ENCODE measurements at regions not wholly inside any gene's neighbourhood (a gene's known extent, or its start where the extent isn't known, plus 50 kb on each side); places are given as distances from the start of the nearest gene placed in this dataset.
"Not testable (repeated sequence)": the region's sequence is repeated elsewhere in the genome, so short reads cannot be mapped to it uniquely, and the experiment has no call there.

DNA sequence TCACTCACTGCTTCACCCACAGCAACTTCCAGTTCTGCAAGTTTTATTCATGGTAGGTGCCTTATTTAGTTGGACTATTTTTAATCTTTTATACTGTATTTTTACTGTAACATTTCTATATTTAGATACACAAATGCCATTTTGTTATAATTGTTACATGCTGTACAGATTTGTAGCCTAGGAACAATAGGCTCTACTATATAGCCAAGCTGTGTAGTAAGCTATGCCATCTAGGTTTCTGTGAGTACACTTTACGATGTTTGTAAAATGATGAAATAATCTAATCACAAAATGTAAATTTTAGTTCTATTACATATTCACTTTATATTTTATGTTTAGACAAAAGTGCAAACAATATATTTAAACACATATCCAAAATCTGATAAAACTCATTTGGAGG is 1187.8 kb downstream of the TECRL start:
- DNase-seq (no peak), ATAC-seq (ENCODE audit: poor library complexity) (no peak)
- intact Hi-C loops (cut with DNase I) = no loop called here

- DNase-seq = no peak
- no peak for ATAC-seq (ENCODE audit: poor library complexity)
- intact Hi-C loops (cut with DNase I) = no loop called here
Observed at GRCh38 chr4:63218856-63219255, 1190.4 kb downstream of the TECRL start.

GRCh38 chr4:63214076-63214475 is 1195.2 kb downstream of the TECRL start:
- intact Hi-C loops (cut with DNase I) = no loop called here
- ATAC-seq (ENCODE audit: poor library complexity) (no peak), DNase-seq (no peak)

DNA sequence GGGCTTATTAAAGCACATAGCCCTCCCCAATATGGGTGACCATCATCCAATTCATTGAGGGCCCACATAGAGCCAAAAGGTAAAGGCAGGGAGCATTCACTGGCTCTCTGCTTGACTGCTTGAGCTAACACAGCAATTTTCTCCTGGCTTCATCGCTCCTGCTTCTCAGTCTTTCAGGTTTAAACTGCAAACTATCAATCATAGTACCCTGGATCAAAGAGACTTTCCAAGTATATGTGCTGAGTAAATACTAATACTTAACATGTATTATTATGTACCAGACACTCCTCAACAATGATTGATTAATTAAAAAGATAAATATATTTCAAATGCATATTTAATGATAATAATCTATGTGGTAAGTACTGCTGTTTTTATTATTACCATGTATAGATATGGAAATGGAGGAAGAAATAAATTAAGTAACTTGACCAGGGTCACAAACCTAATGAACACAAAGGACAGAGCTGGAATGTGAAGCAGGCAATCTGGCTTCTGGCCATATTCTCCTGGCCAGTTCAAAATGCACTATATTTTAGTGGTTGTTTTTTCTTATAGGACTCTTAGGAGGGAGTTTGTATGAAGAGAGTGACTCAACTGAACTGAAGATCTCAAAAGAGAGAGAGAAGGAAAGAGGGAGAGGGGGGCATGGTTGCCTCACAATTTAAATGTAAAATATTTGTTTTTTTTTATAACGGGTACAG is 1197.3 kb downstream of the TECRL start:
- intact Hi-C loops (cut with DNase I) = no loop called here
- no peak for DNase-seq
- ATAC-seq (ENCODE audit: poor library complexity) = no peak

- ATAC-seq (ENCODE audit: poor library complexity) (no peak), DNase-seq (no peak)
- intact Hi-C loops (cut with DNase I) = no loop called here
Observed at GRCh38 chr4:63211375-63211774, 1197.9 kb downstream of the TECRL start.

- ATAC-seq (ENCODE audit: poor library complexity); intact Hi-C loops (cut with DNase I); DNase-seq: not testable (repeated sequence)
Observed at GRCh38 chr4:63193029-63193428, 1216.2 kb downstream of the TECRL start.

- ATAC-seq (ENCODE audit: poor library complexity) (no peak), DNase-seq (no peak)
- intact Hi-C loops (cut with DNase I) = no loop called here
Observed at GRCh38 chr4:63171341-63171740, 1237.9 kb downstream of the TECRL start.

- intact Hi-C loops (cut with DNase I) = no loop called here
- no peak for ATAC-seq (ENCODE audit: poor library complexity)
- no peak for DNase-seq
Observed at GRCh38 chr4:63170923-63171322, 1238.3 kb downstream of the TECRL start.

DNA sequence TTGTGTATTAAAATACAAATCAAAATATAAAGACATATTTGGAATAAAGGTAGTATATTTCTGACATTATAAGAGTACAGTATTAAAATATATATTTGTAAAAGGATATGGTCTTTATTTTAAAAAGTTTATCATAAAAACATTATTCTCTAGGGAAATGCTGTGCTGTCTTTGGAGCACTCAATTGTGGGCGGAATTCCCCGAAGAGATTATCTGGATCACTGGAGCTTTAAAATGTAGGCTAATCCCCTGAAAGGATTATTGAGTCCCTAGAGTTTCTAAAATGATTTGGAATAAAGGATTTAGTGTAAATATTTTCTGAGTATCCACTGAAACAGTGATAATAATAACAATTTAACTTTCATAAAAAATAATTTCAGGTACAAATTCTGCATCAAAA is 1239.4 kb downstream of the TECRL start:
- ATAC-seq (ENCODE audit: poor library complexity) = no peak
- no peak for DNase-seq
- intact Hi-C loops (cut with DNase I) = no loop called here

DNA sequence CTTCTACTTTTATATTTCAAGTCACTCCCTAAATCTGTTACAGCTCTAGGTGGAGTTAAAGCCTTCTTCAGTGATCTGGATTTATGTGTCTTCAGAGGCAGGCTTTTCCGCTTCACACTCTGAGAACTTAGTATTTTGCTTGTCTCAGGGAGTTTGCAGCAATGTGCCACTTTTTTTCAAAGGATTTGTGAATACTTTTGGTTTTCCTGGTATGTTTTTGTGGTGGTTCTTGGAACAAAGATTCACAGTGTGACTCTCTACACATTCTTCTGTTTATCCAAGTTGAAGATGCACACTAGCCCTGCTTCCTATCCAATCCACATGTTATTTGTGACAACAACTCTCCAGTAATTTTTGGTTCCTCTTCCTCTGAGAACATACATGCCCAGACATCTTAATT is 1253.7 kb downstream of the TECRL start:
- intact Hi-C loops (cut with DNase I) = no loop called here
- no peak for ATAC-seq (ENCODE audit: poor library complexity)

GRCh38 chr4:63123441-63123840 is 1285.8 kb downstream of the TECRL start:
- no peak for ATAC-seq (ENCODE audit: poor library complexity)
- intact Hi-C loops (cut with DNase I) = no loop called here

More for the DNA sequence above, 1253.7 kb downstream of the TECRL start:
- DNase-seq = no peak

GRCh38 chr4:63122955-63123354 is 1286.3 kb downstream of the TECRL start:
- intact Hi-C loops (cut with DNase I) = no loop called here
- ATAC-seq (ENCODE audit: poor library complexity) (no peak), DNase-seq (no peak)

More at GRCh38 chr4:63123441-63123840, 1285.8 kb downstream of the TECRL start:
- DNase-seq = no peak

DNA sequence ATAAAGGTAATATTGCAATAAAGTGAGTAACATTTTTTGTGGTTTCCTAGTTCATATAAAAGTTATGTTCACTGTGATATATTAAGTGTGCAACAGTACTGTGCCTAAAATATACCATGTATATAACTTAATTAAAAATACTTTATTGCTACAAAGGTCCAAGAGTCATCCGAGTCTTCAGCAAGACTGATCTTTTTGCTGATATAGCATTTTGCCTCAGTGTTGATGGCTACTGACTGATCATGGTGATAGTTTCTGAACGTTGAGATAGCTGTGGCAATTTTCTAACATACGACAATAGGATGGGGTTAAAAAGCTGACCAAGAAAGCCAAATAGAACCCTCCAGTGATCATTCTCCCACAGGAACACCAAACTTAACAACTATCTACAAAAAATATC is 1302.7 kb downstream of the TECRL start:
- intact Hi-C loops (cut with DNase I) = no loop called here

GRCh38 chr4:63105839-63106238 is 1303.4 kb downstream of the TECRL start:
- no peak for ATAC-seq (ENCODE audit: poor library complexity)
- intact Hi-C loops (cut with DNase I) = no loop called here
- DNase-seq = no peak

More for the DNA sequence above, 1302.7 kb downstream of the TECRL start:
- DNase-seq (no peak), ATAC-seq (ENCODE audit: poor library complexity) (no peak)

DNA sequence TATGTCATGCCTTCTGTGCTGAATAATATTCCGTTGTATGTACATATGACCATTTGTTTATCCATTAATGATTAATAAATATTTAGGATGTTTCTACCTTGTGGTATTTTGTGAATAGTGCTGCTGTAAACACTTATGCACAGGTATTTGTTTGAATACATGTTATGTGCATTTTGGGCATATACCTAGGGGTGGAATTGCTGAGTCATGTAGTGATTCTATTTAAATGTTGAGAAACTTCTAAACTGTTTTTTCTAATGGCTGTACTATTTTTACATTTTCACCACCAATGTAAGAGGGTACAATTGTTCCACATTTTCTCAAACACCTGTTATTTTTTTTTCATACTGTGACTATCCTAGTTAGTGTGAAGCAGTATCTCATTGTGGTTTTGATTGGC is 1318.6 kb downstream of the TECRL start:
- intact Hi-C loops (cut with DNase I) = no loop called here
- no peak for ATAC-seq (ENCODE audit: poor library complexity)
- no peak for DNase-seq

DNA sequence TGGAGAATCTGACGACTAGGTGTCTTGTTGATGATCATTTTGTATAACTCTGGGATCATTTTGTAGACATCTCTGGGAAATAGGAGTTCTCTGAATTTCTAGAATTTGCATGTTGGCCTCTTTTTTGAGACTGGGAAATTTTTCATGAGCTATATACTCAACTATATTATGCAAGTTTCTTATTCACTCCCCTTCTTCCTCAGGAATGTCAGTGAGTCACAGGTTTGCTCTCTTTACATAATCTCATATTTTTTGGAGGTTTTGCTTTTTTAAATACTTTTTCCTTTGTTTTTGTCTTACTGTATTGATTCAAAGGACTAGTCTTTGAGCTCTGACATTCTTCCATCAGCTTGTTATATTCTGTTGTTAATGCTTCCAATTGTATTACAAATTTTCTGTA is 1324.2 kb downstream of the TECRL start:
- intact Hi-C loops (cut with DNase I) = no loop called here
- ATAC-seq (ENCODE audit: poor library complexity) (no peak), DNase-seq (no peak)

DNA sequence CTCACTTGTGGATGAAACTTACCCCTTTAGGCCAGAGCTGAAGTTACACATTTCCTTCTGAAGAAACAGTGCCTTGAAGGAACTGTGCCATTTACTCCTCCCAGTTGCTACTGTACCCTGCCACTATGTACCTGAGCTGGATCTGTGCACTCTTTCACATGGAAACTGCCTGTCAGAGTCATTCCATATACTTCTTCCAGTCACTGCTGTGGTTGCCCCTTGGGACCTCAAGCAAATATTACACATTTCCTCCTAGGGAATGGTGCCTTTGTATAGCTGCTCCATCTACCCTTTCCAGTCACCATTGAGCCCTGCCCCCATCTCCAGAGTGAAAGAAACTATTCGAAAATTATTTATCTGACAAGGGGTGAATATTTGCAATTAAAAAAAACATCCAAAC is 1328.3 kb downstream of the TECRL start:
- ATAC-seq (ENCODE audit: poor library complexity) (no peak), DNase-seq (no peak)
- intact Hi-C loops (cut with DNase I) = no loop called here

GRCh38 chr4:63063760-63064159 is 1345.5 kb downstream of the TECRL start:
- intact Hi-C loops (cut with DNase I) = no loop called here
- no peak for ATAC-seq (ENCODE audit: poor library complexity)
- DNase-seq = no peak

DNA sequence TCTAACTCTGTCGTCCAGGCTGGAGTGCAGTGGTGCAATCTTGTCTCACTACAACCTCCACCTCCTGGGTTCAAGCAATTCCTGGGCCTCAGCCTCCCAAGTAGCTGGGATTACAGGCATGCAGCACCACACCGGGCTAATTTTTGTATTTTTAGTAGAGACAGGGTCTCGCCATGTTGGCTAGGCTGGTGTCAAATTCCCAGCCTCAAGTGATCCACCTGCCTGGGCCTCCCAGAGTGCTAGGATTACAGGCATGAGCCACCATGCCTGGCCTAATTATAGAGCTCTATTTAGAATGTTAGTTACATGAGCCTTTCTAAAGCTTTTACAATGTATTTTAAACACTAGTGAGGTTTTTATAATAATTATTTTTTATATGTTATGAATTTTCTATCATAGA is 1346.4 kb downstream of the TECRL start:
- ATAC-seq (ENCODE audit: poor library complexity); intact Hi-C loops (cut with DNase I); DNase-seq: not testable (repeated sequence)

DNA sequence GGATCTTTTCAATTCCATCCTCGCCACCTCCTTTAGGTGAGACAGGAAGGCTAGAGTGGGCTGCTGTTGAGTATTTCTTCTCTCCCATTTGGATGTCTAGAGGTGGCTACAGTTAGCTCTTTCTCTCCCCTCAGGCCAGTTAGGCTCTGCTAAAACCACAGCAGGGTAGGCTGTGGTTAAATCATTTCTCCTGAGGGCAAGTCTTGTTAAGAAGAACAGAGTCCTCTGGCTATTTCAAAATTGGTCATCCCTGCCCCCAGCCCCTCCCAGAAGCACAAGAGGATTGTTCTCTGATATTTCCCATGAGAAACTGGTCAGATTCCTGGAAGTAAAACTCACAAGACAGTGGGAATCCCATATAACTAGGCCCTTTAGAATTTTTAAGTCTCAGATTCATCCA is 1359.5 kb downstream of the TECRL start:
- ATAC-seq (ENCODE audit: poor library complexity) (no peak), DNase-seq (no peak)
- intact Hi-C loops (cut with DNase I) = no loop called here

DNA sequence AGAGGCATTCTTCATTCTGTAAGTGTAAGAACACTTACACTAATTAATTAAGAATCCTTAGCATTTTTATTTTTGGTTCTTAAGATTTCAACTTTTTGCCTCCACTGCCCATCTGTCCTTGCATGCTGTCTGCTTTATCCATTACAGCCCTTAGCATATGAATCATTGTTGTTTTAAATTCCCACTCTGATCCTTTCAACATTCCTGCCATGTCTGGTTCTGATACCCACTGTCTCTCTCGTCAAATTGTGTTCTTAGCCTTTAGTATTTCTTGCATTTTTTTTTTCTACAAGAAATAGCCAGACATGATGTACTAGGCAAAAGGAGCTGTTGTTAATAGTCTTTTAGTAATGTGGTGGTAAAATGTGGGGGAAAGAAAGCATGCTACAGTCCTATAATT is 1360.0 kb downstream of the TECRL start:
- ATAC-seq (ENCODE audit: poor library complexity) (no peak), DNase-seq (no peak)
- intact Hi-C loops (cut with DNase I) = no loop called here

All from Right ventricle myocardium superior (tissue), 1 donor.